ENCODE measurements at regions not wholly inside any gene's neighbourhood (a gene's known extent, or its start where the extent isn't known, plus 50 kb on each side); places are given as distances from the start of the nearest gene placed in this dataset.
"Not testable (repeated sequence)": the region's sequence is repeated elsewhere in the genome, so short reads cannot be mapped to it uniquely, and the experiment has no call there.

- no peak for FAIRE-seq
These were observed 195.5 kb downstream of the CDCA7 start for GRCh38 chr2:173550143-173550542.

GRCh38 chr2:173552531-173552930 lies 197.9 kb downstream of the CDCA7 start:
- no peak for FAIRE-seq

GRCh38 chr2:173553593-173553992 lies 198.9 kb downstream of the CDCA7 start:
- FAIRE-seq = no peak

- no peak for FAIRE-seq
These were observed 201.2 kb downstream of the CDCA7 start for GRCh38 chr2:173555833-173556232.

- FAIRE-seq = no peak
These were observed 202.1 kb downstream of the CDCA7 start for GRCh38 chr2:173556816-173557215.

- FAIRE-seq = no peak
These were observed 202.8 kb downstream of the CDCA7 start for GRCh38 chr2:173557497-173557896.

GRCh38 chr2:173567493-173567892 lies 212.8 kb downstream of the CDCA7 start:
- no peak for FAIRE-seq

GRCh38 chr2:173568054-173568453 lies 213.4 kb downstream of the CDCA7 start:
- no peak for FAIRE-seq

GRCh38 chr2:173571021-173571821 lies 216.5 kb downstream of the CDCA7 start:
- FAIRE-seq = no peak

- no peak for FAIRE-seq
These were observed 217.4 kb downstream of the CDCA7 start for GRCh38 chr2:173571887-173572680.

GRCh38 chr2:173572848-173573247 lies 218.2 kb downstream of the CDCA7 start:
- no peak for FAIRE-seq

- not testable (repeated sequence) for FAIRE-seq
These were observed 219.1 kb downstream of the CDCA7 start for GRCh38 chr2:173573782-173574181.

GRCh38 chr2:173574324-173575112 lies 219.8 kb downstream of the CDCA7 start:
- FAIRE-seq = no peak

- no peak for FAIRE-seq
These were observed 223.9 kb downstream of the CDCA7 start for GRCh38 chr2:173578404-173579107.

- FAIRE-seq = no peak
These were observed 225.7 kb downstream of the CDCA7 start for GRCh38 chr2:173580351-173580750.

GRCh38 chr2:173580956-173581355 lies 226.3 kb downstream of the CDCA7 start:
- FAIRE-seq = no peak

- FAIRE-seq = no peak
These were observed 228.5 kb downstream of the CDCA7 start for GRCh38 chr2:173583196-173583595.

GRCh38 chr2:173584000-173584399 lies 229.3 kb downstream of the CDCA7 start:
- FAIRE-seq = no peak

- no peak for FAIRE-seq
These were observed 230.2 kb downstream of the CDCA7 start for GRCh38 chr2:173584676-173585458.

GRCh38 chr2:173588931-173589369 lies 234.3 kb downstream of the CDCA7 start:
- no peak for FAIRE-seq

- no peak for FAIRE-seq
These were observed 235.1 kb downstream of the CDCA7 start for GRCh38 chr2:173589604-173590275.
